Esophagus muscularis mucosa (tissue), 4 donors: ENCODE measurements at regions not wholly inside any gene's neighbourhood (a gene's known extent, or its start where the extent isn't known, plus 50 kb on each side); places are given as distances from the start of the nearest gene placed in this dataset.

Experiments used
- DNase-seq: peaks from one replicate; pipeline ENCODE4 v3.0.0-alpha.2; 2017; ENCODE audit errors: extremely low spot score
- H3K27ac ChIP-seq, 4 donors: fragments of 200-600 bp; sonication (generic); replicated peaks in 1 of 4; 1 replicate in 3 of 4; 2 replicates in 1 of 4; pipeline ENCODE4 v1.5.1; 2016 to 2019; ENCODE audit warnings: mild to moderate bottlenecking in 1 of 4
- H3K27me3 ChIP-seq, 4 donors: fragments of 200-600 bp; sonication (generic); one replicate each; pipeline versions ENCODE4 v1.5.1 to v1.6.0; 2016 to 2019
- H3K36me3 ChIP-seq, 4 donors: fragments of 200-600 bp; sonication (generic); one replicate each; pipeline ENCODE4 v1.5.1; 2016 to 2019
- H3K4me1 ChIP-seq, 4 donors: fragments of 200-600 bp; sonication (generic); one replicate each; pipeline ENCODE4 v1.5.1; 2016 to 2019
- H3K4me3 ChIP-seq, 4 donors: fragments of 200-600 bp; sonication (generic); 1 replicate in 2 of 4; 2 replicates in 2 of 4; pipeline ENCODE4 v1.5.1; 2016 to 2019; ENCODE audit warnings: mild to moderate bottlenecking in 4 of 4, moderate library complexity in 1 of 4
- H3K9me3 ChIP-seq, 4 donors: fragments of 200-600 bp; sonication (generic); 1 replicate in 3 of 4; 2 replicates in 1 of 4; pipeline ENCODE4 v1.5.1; 2016 to 2019
- EP300 ChIP-seq: sonication (generic); formaldehyde crosslinking; IDR thresholded peaks from one replicate; pipeline ENCODE4 v1.6.1; 2017; ENCODE audit warnings: antibody characterized with exemption
- POLR2A ChIP-seq: fragments of 450-650 bp; IDR thresholded peaks from one replicate; pipeline ENCODE4 v1.6.1; 2017; ENCODE audit warnings: antibody characterized with exemption, moderate library complexity, mild to moderate bottlenecking, low read depth
- POLR2AphosphoS5 ChIP-seq, 2 donors: sonication (generic); formaldehyde crosslinking; IDR thresholded peaks; one replicate each; pipeline ENCODE4 v1.6.1; 2017; ENCODE audit warnings: antibody characterized with exemption in 2 of 2
- WGBS: methylation state at CpG from one replicate; pipeline ENCODE4 v1.1.5; 2018; 5-methylcytosine and 5-hydroxymethylcytosine counted together
- intact Hi-C: fragments of 100-400 bp; cut with DNase I; formaldehyde crosslinking; loops from one replicate; pipeline ENCODE4 v1.15.1; 2023
- TF ChIP-seq, protein P1 (sequence below), 3 experiments: fragments of 200-600 bp in 2 of 3; fragments of 450-650 bp in 1 of 3; sonication (generic) in 2 of 3; IDR thresholded peaks; one replicate each; pipeline ENCODE4 v1.5.1; 2017 to 2019; ENCODE audit warnings: antibody characterized with exemption in 3 of 3, mild to moderate bottlenecking in 2 of 3, moderate library complexity in 1 of 3

GRCh38 chr5:159507661-159508060, 177.4 kb upstream of the IL12B start:
- no peak for DNase-seq
- H3K9me3 ChIP-seq = no peaks in the 10 kb centered on the region
- peaks cover 7 to 24% (median 11%) of the 10 kb centered on the region in 4 donors for H3K4me1 ChIP-seq
- no peak overlapping the region for H3K4me3 ChIP-seq
- H3K27ac ChIP-seq = no peak overlapping the region
- H3K36me3 ChIP-seq = no peaks in the 10 kb centered on the region
- TF ChIP-seq, protein P1, sequence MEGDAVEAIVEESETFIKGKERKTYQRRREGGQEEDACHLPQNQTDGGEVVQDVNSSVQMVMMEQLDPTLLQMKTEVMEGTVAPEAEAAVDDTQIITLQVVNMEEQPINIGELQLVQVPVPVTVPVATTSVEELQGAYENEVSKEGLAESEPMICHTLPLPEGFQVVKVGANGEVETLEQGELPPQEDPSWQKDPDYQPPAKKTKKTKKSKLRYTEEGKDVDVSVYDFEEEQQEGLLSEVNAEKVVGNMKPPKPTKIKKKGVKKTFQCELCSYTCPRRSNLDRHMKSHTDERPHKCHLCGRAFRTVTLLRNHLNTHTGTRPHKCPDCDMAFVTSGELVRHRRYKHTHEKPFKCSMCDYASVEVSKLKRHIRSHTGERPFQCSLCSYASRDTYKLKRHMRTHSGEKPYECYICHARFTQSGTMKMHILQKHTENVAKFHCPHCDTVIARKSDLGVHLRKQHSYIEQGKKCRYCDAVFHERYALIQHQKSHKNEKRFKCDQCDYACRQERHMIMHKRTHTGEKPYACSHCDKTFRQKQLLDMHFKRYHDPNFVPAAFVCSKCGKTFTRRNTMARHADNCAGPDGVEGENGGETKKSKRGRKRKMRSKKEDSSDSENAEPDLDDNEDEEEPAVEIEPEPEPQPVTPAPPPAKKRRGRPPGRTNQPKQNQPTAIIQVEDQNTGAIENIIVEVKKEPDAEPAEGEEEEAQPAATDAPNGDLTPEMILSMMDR (IDR thresholded peaks at IDR 0.05) = no peak
- TF ChIP-seq POLR2A = no peak
- TF ChIP-seq EP300 = no peak
- TF ChIP-seq POLR2AphosphoS5 (IDR thresholded peaks at IDR 0.05) = no peak
- no peaks in the 10 kb centered on the region for H3K27me3 ChIP-seq
- intact Hi-C loops = no loop called here
- WGBS = 96% methylated on average over 3 of the region's 3 CpGs

GRCh38 chr5:159508344-159508743, 178.1 kb upstream of the IL12B start:
- 87% methylated on average over 5 of the region's 5 CpGs for WGBS
- intact Hi-C loops = no loop called here
- H3K4me3 ChIP-seq = no peak overlapping the region
- peaks cover 0 to under 1% (median 0%) of the 10 kb centered on the region in 4 donors for H3K27me3 ChIP-seq
- no peak overlapping the region for H3K27ac ChIP-seq
- H3K4me1 ChIP-seq = peaks cover 7 to 24% (median 11%) of the 10 kb centered on the region in 4 donors
- no peaks in the 10 kb centered on the region for H3K36me3 ChIP-seq
- no peak for TF ChIP-seq POLR2AphosphoS5 (IDR thresholded peaks at IDR 0.05)
- no peak for TF ChIP-seq POLR2A
- TF ChIP-seq, protein P1 (IDR thresholded peaks at IDR 0.05) = no peak
- no peak for TF ChIP-seq EP300
- no peaks in the 10 kb centered on the region for H3K9me3 ChIP-seq
- DNase-seq = no peak

DNA sequence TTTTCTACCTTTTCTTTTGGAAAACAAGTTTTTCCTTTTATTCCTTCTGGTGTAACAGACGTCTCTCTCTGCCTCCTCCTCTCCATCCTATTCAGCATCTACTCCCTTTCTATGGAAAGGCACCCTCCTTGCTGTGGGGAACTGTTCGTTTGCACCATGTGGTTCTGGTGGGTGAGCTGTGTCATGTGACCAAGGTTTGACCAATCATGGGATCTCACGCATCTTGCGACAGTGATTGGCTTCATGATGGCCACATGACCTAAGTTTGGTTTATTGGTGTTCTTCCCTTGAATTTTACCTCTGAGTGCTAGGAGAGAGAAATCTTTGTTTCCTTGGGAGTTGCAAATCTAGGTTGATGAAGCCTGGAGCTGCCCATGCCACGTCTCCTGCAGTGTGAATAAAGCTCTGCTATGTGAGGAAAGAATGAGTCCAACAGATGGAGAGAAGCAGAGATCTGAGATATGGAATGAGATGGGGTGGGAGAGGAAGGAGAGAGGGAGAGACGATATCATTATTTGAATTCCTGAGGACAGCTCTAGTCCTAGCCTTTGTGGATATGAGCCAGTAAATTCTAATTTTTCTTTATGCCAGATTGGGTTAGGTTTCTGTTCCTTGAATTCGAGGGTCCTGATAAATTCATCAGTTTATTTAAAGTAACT, 178.8 kb upstream of the IL12B start:
- no peak for DNase-seq
- H3K4me1 ChIP-seq = peaks cover 7 to 24% (median 11%) of the 10 kb centered on the region in 4 donors
- intact Hi-C loops = no loop called here

GRCh38 chr5:159510282-159510681, 180.0 kb upstream of the IL12B start:
- TF ChIP-seq, protein P1 (IDR thresholded peaks at IDR 0.05) = no peak
- TF ChIP-seq EP300 (no peak), POLR2A (no peak), POLR2AphosphoS5 (IDR thresholded peaks at IDR 0.05) (no peak)
- 75% methylated on average over 1 of the region's 3 CpGs for WGBS
- Histone ChIP-seq H3K4me1 (peaks cover 0 to 15% (median 3%) of the 10 kb centered on the region in 4 donors), H3K36me3 (no peaks in the 10 kb centered on the region), H3K27me3 (peaks cover 0 to 20% (median 0%) of the 10 kb centered on the region in 4 donors), H3K27ac (no peak overlapping the region), H3K9me3 (no peaks in the 10 kb centered on the region), H3K4me3 (no peak overlapping the region)
- intact Hi-C loops = loop anchor here (10.0 kb wide), 2 partner anchors 405 to 475 kb away; partner anchors contain the start of gene ADRA1B
- no peak for DNase-seq

More for the DNA sequence above, 178.8 kb upstream of the IL12B start:
- Histone ChIP-seq H3K27ac (no peak overlapping the region), H3K27me3 (peaks cover 0 to 9% (median 0%) of the 10 kb centered on the region in 4 donors), H3K36me3 (no peaks in the 10 kb centered on the region), H3K4me3 (no peak overlapping the region), H3K9me3 (no peaks in the 10 kb centered on the region)
- WGBS = 74% methylated on average over 7 of the region's 7 CpGs
- TF ChIP-seq POLR2A (no peak), EP300 (no peak), POLR2AphosphoS5 (IDR thresholded peaks at IDR 0.05) (no peak)
- TF ChIP-seq, protein P1 (IDR thresholded peaks at IDR 0.05) = no peak

DNA sequence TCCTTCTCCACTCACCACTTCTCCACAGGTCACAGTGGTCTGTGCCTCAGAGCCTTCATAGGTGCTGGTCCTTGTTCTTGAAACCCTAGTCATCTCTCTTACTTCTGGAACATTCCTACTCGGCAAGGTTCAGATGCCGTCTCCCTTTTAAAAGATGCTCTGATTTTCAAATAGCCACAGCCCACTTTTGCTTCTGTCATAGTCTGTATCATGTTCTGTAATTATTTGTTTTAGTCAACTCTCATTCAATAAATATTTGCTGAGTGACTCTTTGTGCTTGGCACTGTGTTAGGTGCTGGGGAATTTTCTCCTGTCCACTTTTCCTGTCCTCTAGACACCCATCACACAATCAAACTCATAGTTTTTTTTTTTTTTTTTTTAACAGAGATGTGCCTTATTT, 181.3 kb upstream of the IL12B start:
- Histone ChIP-seq H3K9me3 (no peaks in the 10 kb centered on the region), H3K36me3 (no peaks in the 10 kb centered on the region), H3K27ac (no peak overlapping the region), H3K27me3 (peaks cover 0 to 25% (median 0%) of the 10 kb centered on the region in 4 donors), H3K4me3 (no peak overlapping the region), H3K4me1 (peaks cover 0 to 14% (median 3%) of the 10 kb centered on the region in 4 donors)
- no peak for TF ChIP-seq POLR2AphosphoS5 (IDR thresholded peaks at IDR 0.05)
- TF ChIP-seq, protein P1 (IDR thresholded peaks at IDR 0.05) = no peak
- TF ChIP-seq POLR2A = no peak
- TF ChIP-seq EP300 = no peak
- no peak for DNase-seq
- WGBS = 95% methylated on average over 2 of the region's 2 CpGs
- intact Hi-C loops = loop anchor here (10.0 kb wide), 2 partner anchors 403 to 473 kb away; partner anchors contain the start of gene ADRA1B
